ENCODE measurements at regions not wholly inside any gene's neighbourhood (a gene's known extent, or its start where the extent isn't known, plus 50 kb on each side); places are given as distances from the start of the nearest gene placed in this dataset.

GRCh38 chr3:184633237-184633579 is 71.6 kb downstream of the EPHB3 start:
- CTCF ChIA-PET: no interaction called here
- TF ChIP-seq SUZ12 (IDR thresholded peaks at IDR 0.05): no peak
- no peak for TF ChIP-seq HDGF (IDR thresholded peaks at IDR 0.05; ENCODE audit: borderline replicate concordance)
- TF ChIP-seq ARNT (IDR thresholded peaks at IDR 0.05): no peak
- no peak for TF ChIP-seq SP1 (IDR thresholded peaks at IDR 0.05)
- no peak for TF ChIP-seq ELF4 (IDR thresholded peaks at IDR 0.05)
- TF ChIP-seq ZNF384 (IDR thresholded peaks at IDR 0.05): no peak
- TF ChIP-seq LEF1 (IDR thresholded peaks at IDR 0.05; ENCODE audit: borderline replicate concordance): no peak
- TF ChIP-seq FOXA1 (IDR thresholded peaks at IDR 0.05): no peak
- no peak for TF ChIP-seq PKNOX1 (IDR thresholded peaks at IDR 0.05)
- TF ChIP-seq CTBP1 (IDR thresholded peaks at IDR 0.05; ENCODE audit: borderline replicate concordance): no peak
- TF ChIP-seq FOXK2 (IDR thresholded peaks at IDR 0.05): no peak
- POLR2A ChIA-PET: no interaction called here
- DNase-seq (ENCODE audit: extremely low spot score): no peak

- CTCF ChIA-PET: no interaction called here
- TF ChIP-seq BHLHE40 (IDR thresholded peaks at IDR 0.05; ENCODE audit: borderline replicate concordance) (no peak), ARNT (IDR thresholded peaks at IDR 0.05) (no peak), HDGF (IDR thresholded peaks at IDR 0.05; ENCODE audit: borderline replicate concordance) (no peak), FOXA1 (IDR thresholded peaks at IDR 0.05) (no peak), ZNF384 (IDR thresholded peaks at IDR 0.05) (no peak), LEF1 (IDR thresholded peaks at IDR 0.05; ENCODE audit: borderline replicate concordance) (no peak)
- DNase-seq (ENCODE audit: extremely low spot score): no peak
- POLR2A ChIA-PET: no interaction called here
Measured at GRCh38 chr3:184632551-184633236, 71.1 kb downstream of the EPHB3 start.

Data from HEK293T (cell line).